GM21526 (cell line): ENCODE measurements at regions not wholly inside any gene's neighbourhood (a gene's known extent, or its start where the extent isn't known, plus 50 kb on each side); places are given as distances from the start of the nearest gene placed in this dataset.

Source experiments
- ATAC-seq: cut with Tn5 transposase; IDR thresholded peaks from one replicate; pipeline ENCODE4 v1.9.1; 2021; ENCODE audit warnings: moderate library complexity; ENCODE audit not compliant: unreplicated experiment, low FRiP score

DNA sequence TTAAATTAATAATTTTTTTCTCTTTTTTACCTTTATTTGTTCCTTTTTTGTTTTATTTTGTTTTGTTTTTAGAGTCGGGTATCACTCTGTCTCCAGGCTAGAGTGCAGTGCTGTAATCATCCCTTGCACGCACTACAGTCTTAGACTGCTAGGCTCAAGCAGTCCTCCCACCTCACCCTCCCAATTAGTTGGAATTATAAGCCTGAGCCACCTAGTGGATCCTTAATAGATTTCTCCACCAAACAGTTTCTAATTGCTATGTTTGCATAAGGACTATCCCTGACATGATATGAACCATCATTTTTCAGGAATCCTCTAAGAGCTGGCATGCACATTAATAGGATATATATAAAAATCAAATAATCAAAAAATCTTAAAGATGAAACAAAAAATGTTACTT is 993.2 kb downstream of the OTOL1 start:
- ATAC-seq: no peak

DNA sequence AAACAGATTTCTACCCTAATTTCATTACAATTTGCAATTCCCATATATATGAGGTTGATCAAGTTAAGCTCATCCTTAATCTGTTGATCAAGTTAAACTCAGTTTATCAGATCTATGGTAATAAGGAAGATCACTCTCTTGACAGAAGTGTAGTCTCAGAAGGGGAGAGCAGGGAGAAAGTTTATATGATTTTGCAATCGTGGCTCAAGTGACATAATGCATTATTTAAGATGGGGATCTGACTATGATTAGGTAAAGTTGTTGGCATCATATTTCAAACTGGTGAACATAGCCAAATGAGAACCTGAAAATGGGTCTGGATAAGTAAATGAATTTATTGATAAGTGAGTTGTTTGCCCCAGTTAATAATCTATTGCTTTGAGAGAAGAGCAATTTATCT is 995.3 kb downstream of the OTOL1 start:
- no peak for ATAC-seq

- ATAC-seq: no peak
These were observed 996.0 kb downstream of the OTOL1 start for GRCh38 chr3:162492446-162493081.

GRCh38 chr3:162498626-162499025 is 1002.0 kb downstream of the OTOL1 start:
- ATAC-seq: no peak

- ATAC-seq: no peak
These were observed 1010.8 kb downstream of the OTOL1 start for GRCh38 chr3:162507397-162507796.

GRCh38 chr3:162512488-162512887 is 1015.9 kb downstream of the OTOL1 start:
- no peak for ATAC-seq

DNA sequence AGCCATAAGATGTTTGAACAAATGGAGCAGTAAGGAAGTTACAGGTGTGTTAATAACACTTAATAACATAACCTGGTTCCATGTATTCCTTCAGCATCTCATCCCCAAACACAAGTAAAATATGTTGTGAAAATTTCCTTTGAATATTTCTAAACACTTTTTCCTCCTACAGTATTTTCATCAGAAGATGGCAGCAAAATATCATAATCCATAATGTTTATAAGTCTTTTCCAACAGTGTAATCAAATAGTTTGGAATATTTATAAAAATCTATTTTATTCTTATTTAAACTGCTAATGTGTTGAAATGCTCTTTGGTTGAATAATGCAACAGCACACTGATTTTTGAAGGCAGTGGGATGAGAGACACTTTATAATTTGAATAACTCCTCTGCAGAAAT is 1020.5 kb downstream of the OTOL1 start:
- ATAC-seq: no peak

- ATAC-seq: no peak
These were observed 1025.1 kb downstream of the OTOL1 start for GRCh38 chr3:162521669-162522068.

GRCh38 chr3:162525066-162525742 is 1028.6 kb downstream of the OTOL1 start:
- ATAC-seq: no peak

GRCh38 chr3:162525771-162526170 is 1029.2 kb downstream of the OTOL1 start:
- ATAC-seq: no peak

DNA sequence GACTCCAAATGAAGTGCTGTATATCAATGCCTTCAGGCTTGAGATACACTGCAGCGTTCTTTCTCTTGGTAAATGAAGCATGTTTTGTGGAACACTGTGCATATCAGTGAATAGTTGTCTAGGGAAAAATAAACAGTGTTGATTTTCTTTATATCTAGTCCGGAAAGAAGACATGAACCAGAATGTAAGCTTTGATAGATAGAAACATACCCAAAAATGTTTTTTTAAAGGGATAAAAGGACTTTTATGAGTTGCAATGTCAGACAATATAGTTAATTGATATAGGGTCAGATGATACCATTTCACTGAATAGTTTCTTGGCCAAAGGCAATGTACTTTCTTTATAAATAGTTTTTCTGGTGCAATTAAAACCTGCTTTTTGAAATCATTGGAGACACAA is 1037.8 kb downstream of the OTOL1 start:
- ATAC-seq: no peak

GRCh38 chr3:162538491-162538890 is 1041.9 kb downstream of the OTOL1 start:
- no peak for ATAC-seq

DNA sequence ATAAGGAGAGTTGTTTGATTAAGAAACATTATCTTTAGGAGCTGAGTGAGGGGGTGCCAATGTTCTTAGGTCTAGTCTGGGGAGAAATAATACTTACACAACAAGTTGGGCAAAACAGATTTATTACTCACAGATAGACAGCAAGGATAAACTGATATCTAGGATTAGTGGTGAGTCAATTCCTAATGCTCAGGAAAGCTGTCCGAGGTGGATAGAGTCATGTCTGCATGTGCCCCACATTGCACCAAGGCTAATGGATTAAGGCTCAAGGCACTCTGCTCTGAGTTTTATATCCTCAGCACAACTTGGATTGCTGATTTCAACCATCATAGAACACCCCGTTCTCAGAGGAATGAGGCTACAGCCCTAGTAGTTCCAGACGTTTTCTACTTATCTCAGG is 1042.3 kb downstream of the OTOL1 start:
- no peak for ATAC-seq

- ATAC-seq: no peak
These were observed 1043.8 kb downstream of the OTOL1 start for GRCh38 chr3:162540421-162540820.

DNA sequence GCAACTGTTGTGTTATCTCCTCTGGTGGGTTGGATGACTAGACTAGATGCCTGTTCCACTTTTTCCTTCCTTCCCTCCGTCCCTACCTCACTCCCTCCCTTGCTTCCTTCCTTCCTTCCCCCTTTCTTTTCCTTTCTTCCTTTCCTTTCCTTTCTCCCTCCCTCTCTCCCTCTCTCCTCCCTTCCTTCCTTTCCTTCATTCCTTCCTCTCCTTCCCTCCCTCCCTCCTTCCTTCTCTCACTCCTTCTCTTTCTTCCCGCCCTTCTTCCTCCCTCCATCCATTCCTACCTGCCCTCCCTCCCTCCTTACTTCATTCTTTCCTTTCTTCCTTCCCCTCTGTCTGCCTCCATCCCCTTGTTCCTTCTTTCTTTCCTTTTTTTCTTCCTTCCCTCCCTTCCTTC is 1045.3 kb downstream of the OTOL1 start:
- ATAC-seq: no peak

- ATAC-seq: no peak
These were observed 1047.6 kb downstream of the OTOL1 start for GRCh38 chr3:162544246-162544645.

DNA sequence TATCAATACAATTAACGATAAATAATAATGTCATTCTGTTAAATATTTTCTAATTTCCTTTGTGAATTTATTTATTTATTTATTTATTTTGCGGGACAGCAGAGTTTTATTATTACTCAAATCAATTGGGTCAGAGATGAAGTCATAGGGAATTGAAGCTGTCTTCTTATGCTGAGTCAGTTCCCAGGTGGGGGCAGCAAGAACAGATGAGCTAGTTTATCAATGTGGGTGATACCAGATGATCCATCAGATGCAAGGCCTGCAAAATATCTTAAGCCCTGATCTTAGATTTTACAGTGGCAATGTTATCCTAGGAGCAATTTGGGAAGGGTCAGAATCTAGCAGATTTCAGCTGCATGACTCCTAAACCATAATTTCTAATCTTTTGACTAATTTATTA is 1050.3 kb downstream of the OTOL1 start:
- ATAC-seq: no peak

DNA sequence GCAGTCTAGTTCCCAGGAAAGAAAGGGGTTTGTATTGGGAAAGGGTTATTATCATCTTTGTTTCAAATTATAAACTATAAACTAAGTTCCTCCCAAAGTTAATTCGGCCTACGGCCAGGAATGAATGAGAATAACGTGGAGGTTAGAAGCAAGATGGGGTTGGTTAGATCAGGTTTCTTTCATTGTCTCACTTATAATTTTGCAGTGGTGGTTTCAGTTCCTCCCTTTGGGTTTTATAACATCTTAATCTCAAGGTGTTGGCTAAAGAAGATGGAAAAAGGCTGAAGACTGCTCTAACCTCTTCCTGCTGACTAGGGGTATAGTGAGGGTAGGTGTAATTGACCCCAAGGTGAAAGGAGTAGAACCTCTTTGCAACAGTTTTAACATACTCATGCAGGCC is 1050.7 kb downstream of the OTOL1 start:
- no peak for ATAC-seq

- ATAC-seq: no peak
These were observed 1059.2 kb downstream of the OTOL1 start for GRCh38 chr3:162555761-162556160.

- no peak for ATAC-seq
These were observed 1061.4 kb downstream of the OTOL1 start for GRCh38 chr3:162558016-162558415.

GRCh38 chr3:162568706-162569105 is 1072.1 kb downstream of the OTOL1 start:
- no peak for ATAC-seq

DNA sequence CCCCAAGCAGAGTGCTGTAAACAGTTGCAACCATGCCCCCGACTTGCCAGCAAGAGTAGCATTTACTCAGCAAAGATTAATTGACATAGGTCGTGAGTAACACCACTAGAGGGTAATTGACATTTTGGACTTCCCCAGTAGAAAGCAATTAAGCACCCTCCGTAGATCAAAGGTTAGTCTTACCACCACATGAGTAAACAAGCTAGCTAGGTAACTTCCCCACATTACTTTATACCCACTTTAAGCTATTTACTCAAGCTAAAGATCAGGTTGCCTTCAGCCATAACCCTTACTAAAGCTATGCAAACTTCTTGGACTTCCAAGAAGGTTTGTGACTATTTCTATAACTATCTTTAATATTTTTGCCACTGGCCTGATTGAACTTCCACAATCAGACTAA is 1072.7 kb downstream of the OTOL1 start:
- no peak for ATAC-seq
